ENCODE measurements at regions not wholly inside any gene's neighbourhood (a gene's known extent, or its start where the extent isn't known, plus 50 kb on each side); places are given as distances from the start of the nearest gene placed in this dataset.

DNA sequence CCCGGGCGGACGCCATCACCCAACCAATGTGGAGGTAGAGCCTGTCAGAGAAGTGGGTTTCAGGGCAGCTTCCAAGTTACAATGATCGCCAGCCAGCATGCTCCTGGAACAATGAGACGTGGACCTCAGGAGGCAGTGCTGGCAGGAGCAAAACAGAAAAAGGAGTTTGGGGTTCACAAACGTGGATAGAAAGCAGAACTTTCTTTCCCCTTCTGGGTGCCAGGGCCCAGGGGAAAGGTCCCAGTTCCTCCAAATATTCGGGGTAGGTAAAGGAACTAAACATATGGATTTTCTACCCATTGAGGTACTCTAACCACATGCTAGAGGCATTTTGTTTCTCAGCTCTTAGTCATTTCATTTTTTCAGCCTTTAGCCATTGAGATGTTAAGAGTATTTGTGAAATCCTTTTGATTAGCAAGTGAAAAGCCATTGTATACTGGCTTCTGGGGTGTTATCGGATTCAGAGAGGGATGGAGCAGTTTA is 488.4 kb upstream of the ADGRL2 start:
- TF ChIP-seq, protein P1, sequence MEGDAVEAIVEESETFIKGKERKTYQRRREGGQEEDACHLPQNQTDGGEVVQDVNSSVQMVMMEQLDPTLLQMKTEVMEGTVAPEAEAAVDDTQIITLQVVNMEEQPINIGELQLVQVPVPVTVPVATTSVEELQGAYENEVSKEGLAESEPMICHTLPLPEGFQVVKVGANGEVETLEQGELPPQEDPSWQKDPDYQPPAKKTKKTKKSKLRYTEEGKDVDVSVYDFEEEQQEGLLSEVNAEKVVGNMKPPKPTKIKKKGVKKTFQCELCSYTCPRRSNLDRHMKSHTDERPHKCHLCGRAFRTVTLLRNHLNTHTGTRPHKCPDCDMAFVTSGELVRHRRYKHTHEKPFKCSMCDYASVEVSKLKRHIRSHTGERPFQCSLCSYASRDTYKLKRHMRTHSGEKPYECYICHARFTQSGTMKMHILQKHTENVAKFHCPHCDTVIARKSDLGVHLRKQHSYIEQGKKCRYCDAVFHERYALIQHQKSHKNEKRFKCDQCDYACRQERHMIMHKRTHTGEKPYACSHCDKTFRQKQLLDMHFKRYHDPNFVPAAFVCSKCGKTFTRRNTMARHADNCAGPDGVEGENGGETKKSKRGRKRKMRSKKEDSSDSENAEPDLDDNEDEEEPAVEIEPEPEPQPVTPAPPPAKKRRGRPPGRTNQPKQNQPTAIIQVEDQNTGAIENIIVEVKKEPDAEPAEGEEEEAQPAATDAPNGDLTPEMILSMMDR (IDR thresholded peaks at IDR 0.05; ENCODE audit: insufficient read depth, low read length): no peak
- no peak for TF ChIP-seq SPI1 (IDR thresholded peaks at IDR 0.05; ENCODE audit: borderline replicate concordance, low read depth)
- no peak for TF ChIP-seq GABPA (IDR thresholded peaks at IDR 0.05; ENCODE audit: low read depth)
